ENCODE measurements at regions not wholly inside any gene's neighbourhood (a gene's known extent, or its start where the extent isn't known, plus 50 kb on each side); places are given as distances from the start of the nearest gene placed in this dataset.

DNA sequence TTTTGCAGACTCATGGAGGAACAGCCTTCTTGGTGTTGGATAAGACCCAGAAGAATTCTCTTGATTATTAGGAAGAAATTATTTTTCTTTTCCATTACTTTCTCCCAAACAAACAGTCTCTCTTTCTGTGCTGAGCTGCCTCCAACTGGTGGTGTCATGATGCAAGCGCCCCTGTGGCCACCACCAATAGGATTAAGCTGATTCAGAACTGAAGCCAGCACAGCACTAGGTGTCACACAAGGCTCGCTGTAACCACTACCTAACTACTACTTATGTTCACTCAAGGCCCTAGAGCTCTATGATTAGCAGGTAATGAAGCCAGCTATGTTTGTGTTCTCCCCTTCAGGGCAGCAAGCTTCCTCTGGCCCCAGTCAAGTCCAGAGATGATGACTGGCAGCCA lies 123.4 kb downstream of the HTR1B start:
- Histone ChIP-seq H3K9ac (ENCODE audit: low read depth in 1 of 2, low read length in 2 of 2) (no peak overlapping the region), H3K4me1 (ENCODE audit: control insufficient read depth in 4 of 4, insufficient read depth in 4 of 4, low read length in 3 of 4) (no peaks in the 10 kb centered on the region), H3K36me3 (ENCODE audit: control insufficient read depth in 4 of 4, insufficient read depth in 3 of 4, low read depth in 1 of 4, low read length in 3 of 4) (no peaks in the 10 kb centered on the region), H3K27ac (ENCODE audit: low read depth in 1 of 2, low read length in 2 of 2) (no peak overlapping the region), H3K4me3 (ENCODE audit: low read depth in 1 of 3, low read length in 3 of 3) (no peak overlapping the region), H3K9me3 (ENCODE audit: control insufficient read depth in 4 of 4, low read length in 3 of 4) (no peaks in the 10 kb centered on the region), H3K27me3 (ENCODE audit: control insufficient read depth in 4 of 4, insufficient read depth in 4 of 4, low read length in 3 of 4) (no peaks in the 10 kb centered on the region)
- TF ChIP-seq FOXA1 (IDR thresholded peaks at IDR 0.05) = no peak
- TF ChIP-seq NR2F2 (IDR thresholded peaks at IDR 0.05) = no peak
- TF ChIP-seq, protein P1, sequence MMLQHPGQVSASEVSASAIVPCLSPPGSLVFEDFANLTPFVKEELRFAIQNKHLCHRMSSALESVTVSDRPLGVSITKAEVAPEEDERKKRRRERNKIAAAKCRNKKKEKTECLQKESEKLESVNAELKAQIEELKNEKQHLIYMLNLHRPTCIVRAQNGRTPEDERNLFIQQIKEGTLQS (IDR thresholded peaks at IDR 0.05) = no peak
- TF ChIP-seq RAD21 (IDR thresholded peaks at IDR 0.05) = no peak
- WGBS = 73% methylated on average over 2 of the region's 2 CpGs
- DNase-seq (ENCODE audit: low spot score) = no peak

DNA sequence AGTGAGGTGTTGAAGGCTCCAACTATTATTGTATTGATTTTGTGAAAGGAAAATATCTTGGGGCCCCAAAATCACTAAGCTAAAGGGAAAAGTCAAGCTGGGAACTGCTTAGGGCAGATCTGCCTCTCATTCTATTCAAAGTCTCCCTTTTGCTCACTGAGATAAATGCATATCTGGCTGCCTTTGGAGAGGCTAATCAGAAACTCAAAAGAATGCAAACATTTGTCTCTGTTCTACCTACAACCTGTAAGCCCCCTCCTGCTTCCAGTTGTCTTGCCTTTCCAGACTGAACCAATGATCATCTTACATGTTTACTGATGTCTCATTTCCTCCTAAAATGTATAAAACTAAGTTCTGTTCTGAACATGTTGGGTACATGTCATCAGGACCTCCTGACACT lies 125.9 kb downstream of the HTR1B start:
- Histone ChIP-seq H3K9me3 (ENCODE audit: control insufficient read depth in 4 of 4, low read length in 3 of 4) (peaks cover 8 to 16% (median 12%) of the 10 kb centered on the region in 4 donors), H3K9ac (ENCODE audit: low read depth in 1 of 2, low read length in 2 of 2) (no peak overlapping the region)
- TF ChIP-seq, protein P2, sequence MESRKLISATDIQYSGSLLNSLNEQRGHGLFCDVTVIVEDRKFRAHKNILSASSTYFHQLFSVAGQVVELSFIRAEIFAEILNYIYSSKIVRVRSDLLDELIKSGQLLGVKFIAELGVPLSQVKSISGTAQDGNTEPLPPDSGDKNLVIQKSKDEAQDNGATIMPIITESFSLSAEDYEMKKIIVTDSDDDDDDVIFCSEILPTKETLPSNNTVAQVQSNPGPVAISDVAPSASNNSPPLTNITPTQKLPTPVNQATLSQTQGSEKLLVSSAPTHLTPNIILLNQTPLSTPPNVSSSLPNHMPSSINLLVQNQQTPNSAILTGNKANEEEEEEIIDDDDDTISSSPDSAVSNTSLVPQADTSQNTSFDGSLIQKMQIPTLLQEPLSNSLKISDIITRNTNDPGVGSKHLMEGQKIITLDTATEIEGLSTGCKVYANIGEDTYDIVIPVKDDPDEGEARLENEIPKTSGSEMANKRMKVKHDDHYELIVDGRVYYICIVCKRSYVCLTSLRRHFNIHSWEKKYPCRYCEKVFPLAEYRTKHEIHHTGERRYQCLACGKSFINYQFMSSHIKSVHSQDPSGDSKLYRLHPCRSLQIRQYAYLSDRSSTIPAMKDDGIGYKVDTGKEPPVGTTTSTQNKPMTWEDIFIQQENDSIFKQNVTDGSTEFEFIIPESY (IDR thresholded peaks at IDR 0.05) = no peak
- TF ChIP-seq FOXA2 (IDR thresholded peaks at IDR 0.05) = no peak
- no peak for TF ChIP-seq YY1 (IDR thresholded peaks at IDR 0.05)
- TF ChIP-seq HNF4A (conservative IDR thresholded peaks at IDR 0.05) = no peak

DNA sequence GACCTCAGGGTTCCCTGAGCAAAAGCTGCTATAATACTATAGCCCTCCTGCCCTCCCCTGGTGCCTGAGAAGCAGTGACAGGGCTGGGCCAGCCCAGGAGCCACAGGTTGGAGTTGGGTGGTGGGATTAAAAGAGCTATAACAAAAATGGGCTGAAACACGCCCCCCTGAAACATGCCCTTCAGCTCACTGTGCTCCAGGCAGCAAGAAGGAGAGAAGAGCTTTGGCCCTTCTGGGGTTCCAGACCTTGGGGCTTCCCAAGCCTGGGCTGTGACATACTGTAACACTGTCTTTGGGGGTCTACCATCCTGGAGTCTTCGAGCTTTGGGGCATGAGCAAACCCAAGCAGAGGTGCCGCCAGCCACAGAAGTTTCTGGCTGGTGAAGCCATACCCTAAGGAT lies 129.2 kb downstream of the HTR1B start:
- H3K9ac ChIP-seq (ENCODE audit: low read depth in 1 of 2, low read length in 2 of 2) = no peak overlapping the region
- no peaks in the 10 kb centered on the region for H3K27me3 ChIP-seq (ENCODE audit: control insufficient read depth in 4 of 4, insufficient read depth in 4 of 4, low read length in 3 of 4)
- no peak for DNase-seq (ENCODE audit: low spot score)
- H3K27ac ChIP-seq (ENCODE audit: low read depth in 1 of 2, low read length in 2 of 2) = no peak overlapping the region
- peak overlapping the region in 1 of 3 donors; percentile 5 for H3K4me3 ChIP-seq (ENCODE audit: low read depth in 1 of 3, low read length in 3 of 3)
- peaks cover 8 to 16% (median 12%) of the 10 kb centered on the region in 4 donors for H3K9me3 ChIP-seq (ENCODE audit: control insufficient read depth in 4 of 4, low read length in 3 of 4)
- H3K36me3 ChIP-seq (ENCODE audit: control insufficient read depth in 4 of 4, insufficient read depth in 3 of 4, low read depth in 1 of 4, low read length in 3 of 4) = no peaks in the 10 kb centered on the region
- TF ChIP-seq EGR1 (IDR thresholded peaks at IDR 0.05; ENCODE audit: low read depth in 2 of 2) (no peak), HNF4G (IDR thresholded peaks at IDR 0.05) (no peak), NR2F2 (IDR thresholded peaks at IDR 0.05) (no peak), FOXA2 (IDR thresholded peaks at IDR 0.05) (no peak), GABPA (IDR thresholded peaks at IDR 0.05 in 1 of 2, conservative IDR thresholded peaks at IDR 0.05 in 1 of 2) (no peak), HNF4A (conservative IDR thresholded peaks at IDR 0.05) (no peak), JUND (IDR thresholded peaks at IDR 0.05) (no peak), FOXA1 (IDR thresholded peaks at IDR 0.05) (no peak), RAD21 (IDR thresholded peaks at IDR 0.05) (no peak), SP1 (IDR thresholded peaks at IDR 0.05) (no peak), YY1 (IDR thresholded peaks at IDR 0.05) (no peak), TAF1 (conservative IDR thresholded peaks at IDR 0.05) (no peak), RXRA (IDR thresholded peaks at IDR 0.05) (no peak)
- TF ChIP-seq, protein P3, sequence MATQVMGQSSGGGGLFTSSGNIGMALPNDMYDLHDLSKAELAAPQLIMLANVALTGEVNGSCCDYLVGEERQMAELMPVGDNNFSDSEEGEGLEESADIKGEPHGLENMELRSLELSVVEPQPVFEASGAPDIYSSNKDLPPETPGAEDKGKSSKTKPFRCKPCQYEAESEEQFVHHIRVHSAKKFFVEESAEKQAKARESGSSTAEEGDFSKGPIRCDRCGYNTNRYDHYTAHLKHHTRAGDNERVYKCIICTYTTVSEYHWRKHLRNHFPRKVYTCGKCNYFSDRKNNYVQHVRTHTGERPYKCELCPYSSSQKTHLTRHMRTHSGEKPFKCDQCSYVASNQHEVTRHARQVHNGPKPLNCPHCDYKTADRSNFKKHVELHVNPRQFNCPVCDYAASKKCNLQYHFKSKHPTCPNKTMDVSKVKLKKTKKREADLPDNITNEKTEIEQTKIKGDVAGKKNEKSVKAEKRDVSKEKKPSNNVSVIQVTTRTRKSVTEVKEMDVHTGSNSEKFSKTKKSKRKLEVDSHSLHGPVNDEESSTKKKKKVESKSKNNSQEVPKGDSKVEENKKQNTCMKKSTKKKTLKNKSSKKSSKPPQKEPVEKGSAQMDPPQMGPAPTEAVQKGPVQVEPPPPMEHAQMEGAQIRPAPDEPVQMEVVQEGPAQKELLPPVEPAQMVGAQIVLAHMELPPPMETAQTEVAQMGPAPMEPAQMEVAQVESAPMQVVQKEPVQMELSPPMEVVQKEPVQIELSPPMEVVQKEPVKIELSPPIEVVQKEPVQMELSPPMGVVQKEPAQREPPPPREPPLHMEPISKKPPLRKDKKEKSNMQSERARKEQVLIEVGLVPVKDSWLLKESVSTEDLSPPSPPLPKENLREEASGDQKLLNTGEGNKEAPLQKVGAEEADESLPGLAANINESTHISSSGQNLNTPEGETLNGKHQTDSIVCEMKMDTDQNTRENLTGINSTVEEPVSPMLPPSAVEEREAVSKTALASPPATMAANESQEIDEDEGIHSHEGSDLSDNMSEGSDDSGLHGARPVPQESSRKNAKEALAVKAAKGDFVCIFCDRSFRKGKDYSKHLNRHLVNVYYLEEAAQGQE (IDR thresholded peaks at IDR 0.05) = no peak
- TF ChIP-seq, protein P2 (IDR thresholded peaks at IDR 0.05) = no peak
- TF ChIP-seq, protein P1 (IDR thresholded peaks at IDR 0.05) = no peak
- TF ChIP-seq, protein P4, sequence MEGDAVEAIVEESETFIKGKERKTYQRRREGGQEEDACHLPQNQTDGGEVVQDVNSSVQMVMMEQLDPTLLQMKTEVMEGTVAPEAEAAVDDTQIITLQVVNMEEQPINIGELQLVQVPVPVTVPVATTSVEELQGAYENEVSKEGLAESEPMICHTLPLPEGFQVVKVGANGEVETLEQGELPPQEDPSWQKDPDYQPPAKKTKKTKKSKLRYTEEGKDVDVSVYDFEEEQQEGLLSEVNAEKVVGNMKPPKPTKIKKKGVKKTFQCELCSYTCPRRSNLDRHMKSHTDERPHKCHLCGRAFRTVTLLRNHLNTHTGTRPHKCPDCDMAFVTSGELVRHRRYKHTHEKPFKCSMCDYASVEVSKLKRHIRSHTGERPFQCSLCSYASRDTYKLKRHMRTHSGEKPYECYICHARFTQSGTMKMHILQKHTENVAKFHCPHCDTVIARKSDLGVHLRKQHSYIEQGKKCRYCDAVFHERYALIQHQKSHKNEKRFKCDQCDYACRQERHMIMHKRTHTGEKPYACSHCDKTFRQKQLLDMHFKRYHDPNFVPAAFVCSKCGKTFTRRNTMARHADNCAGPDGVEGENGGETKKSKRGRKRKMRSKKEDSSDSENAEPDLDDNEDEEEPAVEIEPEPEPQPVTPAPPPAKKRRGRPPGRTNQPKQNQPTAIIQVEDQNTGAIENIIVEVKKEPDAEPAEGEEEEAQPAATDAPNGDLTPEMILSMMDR (IDR thresholded peaks at IDR 0.05; ENCODE audit: low read depth, low read length, missing input control) = no peak
- TF ChIP-seq, protein P5, sequence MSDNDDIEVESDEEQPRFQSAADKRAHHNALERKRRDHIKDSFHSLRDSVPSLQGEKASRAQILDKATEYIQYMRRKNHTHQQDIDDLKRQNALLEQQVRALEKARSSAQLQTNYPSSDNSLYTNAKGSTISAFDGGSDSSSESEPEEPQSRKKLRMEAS (IDR thresholded peaks at IDR 0.05) = no peak
- WGBS = 81% methylated on average over 3 of the region's 3 CpGs
- no peaks in the 10 kb centered on the region for H3K4me1 ChIP-seq (ENCODE audit: control insufficient read depth in 4 of 4, insufficient read depth in 4 of 4, low read length in 3 of 4)

More for the DNA sequence above, 125.9 kb downstream of the HTR1B start:
- Histone ChIP-seq H3K27ac (ENCODE audit: low read depth in 1 of 2, low read length in 2 of 2) (no peak overlapping the region), H3K27me3 (ENCODE audit: control insufficient read depth in 4 of 4, insufficient read depth in 4 of 4, low read length in 3 of 4) (no peaks in the 10 kb centered on the region), H3K4me1 (ENCODE audit: control insufficient read depth in 4 of 4, insufficient read depth in 4 of 4, low read length in 3 of 4) (no peaks in the 10 kb centered on the region), H3K4me3 (ENCODE audit: low read depth in 1 of 3, low read length in 3 of 3) (no peak overlapping the region), H3K36me3 (ENCODE audit: control insufficient read depth in 4 of 4, insufficient read depth in 3 of 4, low read depth in 1 of 4, low read length in 3 of 4) (no peaks in the 10 kb centered on the region)
- no peak for DNase-seq (ENCODE audit: low spot score)

All from liver (tissue), 8 donors.